Tibial nerve (tissue), 4 donors: ENCODE measurements at regions not wholly inside any gene's neighbourhood (a gene's known extent, or its start where the extent isn't known, plus 50 kb on each side); places are given as distances from the start of the nearest gene placed in this dataset.

Experiments
- DNase-seq, 2 donors: peaks; one replicate each; pipeline ENCODE4 v3.0.0-alpha.2; 2019; ENCODE audit warnings: low spot score in 2 of 2
- H3K27ac ChIP-seq, 4 donors: fragments of 200-600 bp; sonication (generic) in 3 of 4; one replicate each; pipeline ENCODE4 v1.5.1; 2017 to 2019; ENCODE audit warnings: mild to moderate bottlenecking in 1 of 4
- H3K27me3 ChIP-seq, 2 donors: fragments of 200-600 bp; sonication (generic) in 1 of 2; one replicate each; pipeline versions ENCODE4 v1.5.1 to v1.6.0; 2017 to 2019
- H3K36me3 ChIP-seq, 3 donors: fragments of 200-600 bp; sonication (generic); one replicate each; pipeline ENCODE4 v1.5.1; 2018 to 2019
- H3K4me1 ChIP-seq, 4 donors: fragments of 200-600 bp; sonication (generic) in 3 of 4; one replicate each; pipeline ENCODE4 v1.5.1; 2017 to 2019
- H3K4me3 ChIP-seq, 4 donors: fragments of 200-600 bp; sonication (generic) in 3 of 4; one replicate each; pipeline ENCODE4 v1.5.1; 2017 to 2019; ENCODE audit warnings: mild to moderate bottlenecking in 1 of 4, moderate library complexity in 1 of 4
- H3K9me3 ChIP-seq, 4 donors: fragments of 200-600 bp; sonication (generic) in 3 of 4; one replicate each; pipeline ENCODE4 v1.5.1; 2017 to 2019
- CTCF ChIP-seq, 5 experiments: fragments of 200-600 bp in 3 of 5; fragments of 450-650 bp in 2 of 5; sonication (generic) in 3 of 5; IDR thresholded peaks; one replicate each; pipeline ENCODE4 v1.5.1; 2016 to 2019; ENCODE audit warnings: antibody characterized with exemption in 5 of 5, mild to moderate bottlenecking in 3 of 5, moderate library complexity in 2 of 5
- EP300 ChIP-seq, 2 donors: sonication (generic); formaldehyde crosslinking; IDR thresholded peaks; one replicate each; pipeline ENCODE4 v1.6.1; 2017; ENCODE audit warnings: antibody characterized with exemption in 2 of 2, mild to moderate bottlenecking in 1 of 2
- POLR2A ChIP-seq, 2 donors: fragments of 450-650 bp; IDR thresholded peaks; one replicate each; pipeline ENCODE4 v1.6.1; 2017; ENCODE audit warnings: antibody characterized with exemption in 2 of 2, mild to moderate bottlenecking in 2 of 2, moderate library complexity in 2 of 2
- WGBS, 2 donors: methylation state at CpG; one replicate each; pipeline ENCODE4 v1.1.5; 2018; 5-methylcytosine and 5-hydroxymethylcytosine counted together

GRCh38 chr10:83476211-83476610, 663.1 kb upstream of the GHITM start:
- Histone ChIP-seq H3K27me3 (no peaks in the 10 kb centered on the region), H3K9me3 (peaks cover 0 to 5% (median 0%) of the 10 kb centered on the region in 4 donors), H3K27ac (no peak overlapping the region), H3K4me3 (no peak overlapping the region), H3K36me3 (no peaks in the 10 kb centered on the region), H3K4me1 (no peaks in the 10 kb centered on the region)
- no peak for DNase-seq
- 79 to 85% methylated on average over 6 of the region's 6 CpGs for WGBS, 2 donors
- TF ChIP-seq POLR2A (IDR thresholded peaks at IDR 0.05) (no peak), EP300 (IDR thresholded peaks at IDR 0.05) (no peak), CTCF (IDR thresholded peaks at IDR 0.05) (no peak)

GRCh38 chr10:83489161-83489560, 650.1 kb upstream of the GHITM start:
- WGBS, 2 donors: 76 to 88% methylated on average over 1 of the region's 1 CpG
- no peak overlapping the region for H3K27ac ChIP-seq
- no peak for DNase-seq

GRCh38 chr10:83492004-83492403, 647.3 kb upstream of the GHITM start:
- WGBS, 2 donors: 65 to 86% methylated on average over 4 of the region's 4 CpGs
- no peaks in the 10 kb centered on the region for H3K27me3 ChIP-seq
- H3K4me3 ChIP-seq: no peak overlapping the region
- TF ChIP-seq EP300 (IDR thresholded peaks at IDR 0.05): no peak
- no peak for TF ChIP-seq CTCF (IDR thresholded peaks at IDR 0.05)
- no peak for TF ChIP-seq POLR2A (IDR thresholded peaks at IDR 0.05)
- no peaks in the 10 kb centered on the region for H3K36me3 ChIP-seq
- H3K4me1 ChIP-seq: no peaks in the 10 kb centered on the region
- no peak overlapping the region for H3K27ac ChIP-seq
- no peaks in the 10 kb centered on the region for H3K9me3 ChIP-seq
- DNase-seq: no peak

More at GRCh38 chr10:83489161-83489560, 650.1 kb upstream of the GHITM start:
- TF ChIP-seq CTCF (IDR thresholded peaks at IDR 0.05) (no peak), EP300 (IDR thresholded peaks at IDR 0.05) (no peak), POLR2A (IDR thresholded peaks at IDR 0.05) (no peak)
- Histone ChIP-seq H3K36me3 (no peaks in the 10 kb centered on the region), H3K4me3 (no peak overlapping the region), H3K4me1 (no peaks in the 10 kb centered on the region), H3K9me3 (no peaks in the 10 kb centered on the region), H3K27me3 (no peaks in the 10 kb centered on the region)

- H3K36me3 ChIP-seq: no peaks in the 10 kb centered on the region
- DNase-seq: no peak
- H3K27me3 ChIP-seq: no peaks in the 10 kb centered on the region
- 89 to 91% methylated on average over 5 of the region's 5 CpGs for WGBS, 2 donors
- H3K4me1 ChIP-seq: no peaks in the 10 kb centered on the region
- no peaks in the 10 kb centered on the region for H3K9me3 ChIP-seq
- no peak overlapping the region for H3K4me3 ChIP-seq
- TF ChIP-seq POLR2A (IDR thresholded peaks at IDR 0.05): no peak
- no peak for TF ChIP-seq EP300 (IDR thresholded peaks at IDR 0.05)
- TF ChIP-seq CTCF (IDR thresholded peaks at IDR 0.05): no peak
- H3K27ac ChIP-seq: no peak overlapping the region
Measured at GRCh38 chr10:83512681-83513080, 626.6 kb upstream of the GHITM start.

- Histone ChIP-seq H3K27ac (no peak overlapping the region), H3K27me3 (no peaks in the 10 kb centered on the region), H3K4me3 (no peak overlapping the region), H3K9me3 (no peaks in the 10 kb centered on the region), H3K36me3 (no peaks in the 10 kb centered on the region), H3K4me1 (no peaks in the 10 kb centered on the region)
- DNase-seq: no peak
- 76 to 80% methylated on average over 3 of the region's 3 CpGs for WGBS, 2 donors
- TF ChIP-seq EP300 (IDR thresholded peaks at IDR 0.05) (no peak), POLR2A (IDR thresholded peaks at IDR 0.05) (no peak), CTCF (IDR thresholded peaks at IDR 0.05) (no peak)
Measured at GRCh38 chr10:83515001-83515400, 624.3 kb upstream of the GHITM start.
